Panc1 (cell line): ENCODE measurements at regions not wholly inside any gene's neighbourhood (a gene's known extent, or its start where the extent isn't known, plus 50 kb on each side); places are given as distances from the start of the nearest gene placed in this dataset.

ENCODE experiments used
- ATAC-seq: fragments of 200-7000 bp; cut with Tn5 transposase; 2 replicates; pipeline ENCODE4 v1.9.1; 2020; ENCODE audit warnings: mild to moderate bottlenecking, moderate library complexity
- BruUV-seq: library from RNA; stranded (reverse); fragments of 400-500 nt; replicated peaks from 2 replicates; lab custom pipeline; 2021; lab: Mats Ljungman, UMichigan
- CTCF ChIA-PET: fragments of 300-600 bp; sonication (Branson Sonifier 250); formaldehyde crosslinking; loops from one replicate; lab custom pipeline; 2022; ENCODE audit warnings: antibody characterized with exemption; lab: Charles Lee
- POLR2A ChIA-PET: fragments of 300-600 bp; sonication (Branson Sonifier 250); formaldehyde crosslinking; loops from one replicate; lab custom pipeline; 2022; ENCODE audit warnings: antibody characterized with exemption; lab: Charles Lee
- DNase-seq: peaks from one replicate; pipeline ENCODE4 v3.0.0-alpha.2; 2010; ENCODE audit warnings: low read depth, low spot score
- H3K27ac ChIP-seq: 2 replicates; pipeline ENCODE4 v1.5.1; 2011; ENCODE audit warnings: mild to moderate bottlenecking, low read length, inconsistent platforms
- H3K27me3 ChIP-seq: fragments of 200-500 bp; sonication (Bioruptor generic); 2 replicates; pipeline ENCODE4 v1.6.0; 2014; ENCODE audit warnings: low read length, inconsistent platforms; ENCODE audit not compliant: control insufficient read depth, insufficient read depth
- H3K36me3 ChIP-seq: fragments of 200-500 bp; sonication (Bioruptor generic); 2 replicates; pipeline ENCODE4 v1.5.1; 2014; ENCODE audit warnings: inconsistent platforms, mild to moderate bottlenecking, low read length, moderate library complexity; ENCODE audit not compliant: control insufficient read depth, insufficient read depth
- H3K4me1 ChIP-seq: 2 replicates; pipeline ENCODE4 v1.5.1; 2011; ENCODE audit warnings: inconsistent platforms, mild to moderate bottlenecking, low read length, moderate library complexity; ENCODE audit not compliant: control insufficient read depth, insufficient read depth
- H3K4me3 ChIP-seq, 2 experiments: 2 replicates each; pipeline ENCODE4 v1.5.1; 2011 to 2012; ENCODE audit warnings: low read depth in 2 of 2, low read length in 2 of 2, mild to moderate bottlenecking in 2 of 2, inconsistent platforms in 1 of 2, moderate library complexity in 1 of 2
- H3K9me3 ChIP-seq: fragments of 200-500 bp; sonication (Bioruptor generic); 2 replicates; pipeline ENCODE4 v1.5.1; 2014; ENCODE audit warnings: low read depth, mild to moderate bottlenecking, inconsistent platforms, low read length, moderate library complexity; ENCODE audit not compliant: control insufficient read depth, insufficient read depth
- POLR2AphosphoS5 ChIP-seq: IDR thresholded peaks from 2 replicates; pipeline ENCODE4 v1.6.1; 2012; ENCODE audit warnings: mild to moderate bottlenecking, low read depth, low read length, moderate library complexity
- SIN3A ChIP-seq: IDR thresholded peaks from 2 replicates; pipeline ENCODE4 v1.6.1; 2012; ENCODE audit warnings: low read depth, mild to moderate bottlenecking, low read length, moderate library complexity, borderline replicate concordance; ENCODE audit not compliant: insufficient read depth
- TCF7L2 ChIP-seq: IDR thresholded peaks from 2 replicates; pipeline ENCODE4 v1.6.1; 2011; ENCODE audit warnings: mild to moderate bottlenecking, low read depth, low read length, inconsistent platforms
- in situ Hi-C: cut with HindIII; loops from 2 replicates; pipeline ENCODE4 v1.10.0; 2016; ENCODE audit warnings: low sequenced_read_pairs, low pct_unique_long_range_greater_than_20kb
- intact Hi-C: fragments of 100-400 bp; cut with micrococcal nuclease; formaldehyde crosslinking; loops from one replicate; pipeline ENCODE4 v1.10.0; 2022; ENCODE audit not compliant: unreplicated experiment
- TF ChIP-seq, protein P1 (sequence below): fragments of 450-650 bp; IDR thresholded peaks from 2 replicates; pipeline ENCODE4 v1.5.1; 2017; ENCODE audit warnings: mild to moderate bottlenecking
- TF ChIP-seq, protein P2 (sequence below), 2 experiments: IDR thresholded peaks; 2 replicates each; pipeline ENCODE4 v1.6.1; 2011 to 2012; ENCODE audit warnings: low read depth in 2 of 2, control low read depth in 1 of 2, low read length in 1 of 2, mild to moderate bottlenecking in 1 of 2, moderate library complexity in 1 of 2; ENCODE audit not compliant: insufficient read depth in 1 of 2

DNA sequence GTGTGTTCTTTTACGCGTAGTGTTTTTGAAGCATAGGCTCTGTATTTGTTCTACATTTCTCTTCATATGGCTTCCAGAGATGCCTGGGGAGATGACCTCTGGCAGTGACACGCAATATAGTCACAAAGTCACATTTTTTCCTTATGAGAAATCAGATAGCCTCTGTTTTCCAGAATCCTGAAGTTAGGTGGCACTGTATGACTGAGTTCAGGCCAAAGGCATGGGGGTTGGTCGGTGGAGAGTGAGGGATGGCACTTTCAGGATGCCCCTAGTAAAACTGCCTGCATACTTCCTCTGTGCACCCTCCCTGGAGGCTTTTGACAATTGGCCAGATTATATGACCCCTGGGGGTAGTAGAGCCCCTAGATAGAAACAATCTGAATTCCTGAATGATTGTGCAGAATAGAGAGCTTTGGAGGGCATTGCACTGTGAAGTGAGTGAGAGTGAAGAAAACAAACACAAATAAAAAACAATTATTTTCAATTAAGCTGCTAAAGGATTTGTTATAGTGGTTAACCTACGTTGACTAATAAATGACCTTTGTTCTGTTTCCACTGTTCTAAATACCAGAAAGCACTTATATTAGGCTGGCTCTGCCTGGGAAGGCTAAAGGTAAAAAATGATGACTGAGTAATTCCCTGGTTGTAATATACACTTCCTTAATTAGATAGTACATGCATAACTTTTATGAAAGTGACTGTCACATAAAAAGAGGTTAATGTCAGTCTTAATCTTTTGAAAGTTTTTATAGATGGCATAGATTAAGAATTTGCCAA, 1660.8 kb downstream of the PLA2G4A start:
- Histone ChIP-seq H3K9me3 (no peaks in the 10 kb centered on the region), H3K4me3 (no peak overlapping the region), H3K27me3 (no peaks in the 10 kb centered on the region), H3K4me1 (peaks cover 2% of the 10 kb centered on the region; the same call in 1 of the 2 replicates), H3K36me3 (no peaks in the 10 kb centered on the region), H3K27ac (no peak overlapping the region)
- TF ChIP-seq, protein P1, sequence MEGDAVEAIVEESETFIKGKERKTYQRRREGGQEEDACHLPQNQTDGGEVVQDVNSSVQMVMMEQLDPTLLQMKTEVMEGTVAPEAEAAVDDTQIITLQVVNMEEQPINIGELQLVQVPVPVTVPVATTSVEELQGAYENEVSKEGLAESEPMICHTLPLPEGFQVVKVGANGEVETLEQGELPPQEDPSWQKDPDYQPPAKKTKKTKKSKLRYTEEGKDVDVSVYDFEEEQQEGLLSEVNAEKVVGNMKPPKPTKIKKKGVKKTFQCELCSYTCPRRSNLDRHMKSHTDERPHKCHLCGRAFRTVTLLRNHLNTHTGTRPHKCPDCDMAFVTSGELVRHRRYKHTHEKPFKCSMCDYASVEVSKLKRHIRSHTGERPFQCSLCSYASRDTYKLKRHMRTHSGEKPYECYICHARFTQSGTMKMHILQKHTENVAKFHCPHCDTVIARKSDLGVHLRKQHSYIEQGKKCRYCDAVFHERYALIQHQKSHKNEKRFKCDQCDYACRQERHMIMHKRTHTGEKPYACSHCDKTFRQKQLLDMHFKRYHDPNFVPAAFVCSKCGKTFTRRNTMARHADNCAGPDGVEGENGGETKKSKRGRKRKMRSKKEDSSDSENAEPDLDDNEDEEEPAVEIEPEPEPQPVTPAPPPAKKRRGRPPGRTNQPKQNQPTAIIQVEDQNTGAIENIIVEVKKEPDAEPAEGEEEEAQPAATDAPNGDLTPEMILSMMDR: 0 out of 2 replicates have a peak, but pooled peaks have one; percentile 25
- TF ChIP-seq, protein P2, sequence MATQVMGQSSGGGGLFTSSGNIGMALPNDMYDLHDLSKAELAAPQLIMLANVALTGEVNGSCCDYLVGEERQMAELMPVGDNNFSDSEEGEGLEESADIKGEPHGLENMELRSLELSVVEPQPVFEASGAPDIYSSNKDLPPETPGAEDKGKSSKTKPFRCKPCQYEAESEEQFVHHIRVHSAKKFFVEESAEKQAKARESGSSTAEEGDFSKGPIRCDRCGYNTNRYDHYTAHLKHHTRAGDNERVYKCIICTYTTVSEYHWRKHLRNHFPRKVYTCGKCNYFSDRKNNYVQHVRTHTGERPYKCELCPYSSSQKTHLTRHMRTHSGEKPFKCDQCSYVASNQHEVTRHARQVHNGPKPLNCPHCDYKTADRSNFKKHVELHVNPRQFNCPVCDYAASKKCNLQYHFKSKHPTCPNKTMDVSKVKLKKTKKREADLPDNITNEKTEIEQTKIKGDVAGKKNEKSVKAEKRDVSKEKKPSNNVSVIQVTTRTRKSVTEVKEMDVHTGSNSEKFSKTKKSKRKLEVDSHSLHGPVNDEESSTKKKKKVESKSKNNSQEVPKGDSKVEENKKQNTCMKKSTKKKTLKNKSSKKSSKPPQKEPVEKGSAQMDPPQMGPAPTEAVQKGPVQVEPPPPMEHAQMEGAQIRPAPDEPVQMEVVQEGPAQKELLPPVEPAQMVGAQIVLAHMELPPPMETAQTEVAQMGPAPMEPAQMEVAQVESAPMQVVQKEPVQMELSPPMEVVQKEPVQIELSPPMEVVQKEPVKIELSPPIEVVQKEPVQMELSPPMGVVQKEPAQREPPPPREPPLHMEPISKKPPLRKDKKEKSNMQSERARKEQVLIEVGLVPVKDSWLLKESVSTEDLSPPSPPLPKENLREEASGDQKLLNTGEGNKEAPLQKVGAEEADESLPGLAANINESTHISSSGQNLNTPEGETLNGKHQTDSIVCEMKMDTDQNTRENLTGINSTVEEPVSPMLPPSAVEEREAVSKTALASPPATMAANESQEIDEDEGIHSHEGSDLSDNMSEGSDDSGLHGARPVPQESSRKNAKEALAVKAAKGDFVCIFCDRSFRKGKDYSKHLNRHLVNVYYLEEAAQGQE (IDR thresholded peaks at IDR 0.05; ENCODE audit: insufficient read depth in 1 of 2, low read depth in 2 of 2, low read length in 1 of 2): no peak
- POLR2A ChIA-PET: no interaction called here
- peak; percentile 92 for ATAC-seq
- in situ Hi-C loops (no loop called here), intact Hi-C loops (no loop called here)
- BruUV-seq: no TSS peak
- DNase-seq: peak; percentile 43
- CTCF ChIA-PET: no interaction called here

DNA sequence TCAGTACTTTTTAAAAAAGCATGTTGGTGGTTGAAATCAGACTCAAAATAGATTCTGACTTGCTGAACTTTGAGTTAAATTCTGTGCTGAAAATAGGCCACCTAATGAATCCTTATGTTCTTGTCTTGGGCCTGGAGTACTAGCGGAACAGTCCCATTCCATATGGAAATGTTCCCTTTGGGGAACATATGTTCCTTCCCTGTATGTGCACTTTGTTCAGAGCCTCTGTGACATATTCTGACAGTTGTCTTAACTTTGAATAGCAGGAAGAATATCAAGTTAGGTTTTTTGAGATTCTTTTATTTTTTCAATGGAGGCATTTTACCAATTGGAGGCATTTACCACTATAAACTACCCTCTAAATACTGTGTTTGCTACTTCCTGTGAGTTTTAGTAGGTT, 1667.8 kb downstream of the PLA2G4A start:
- ATAC-seq: no peak
- POLR2A ChIA-PET: no interaction called here
- H3K36me3 ChIP-seq: no peaks in the 10 kb centered on the region
- BruUV-seq: no TSS peak
- DNase-seq: no peak
- H3K27me3 ChIP-seq: no peaks in the 10 kb centered on the region
- in situ Hi-C loops: no loop called here
- no peaks in the 10 kb centered on the region for H3K9me3 ChIP-seq
- H3K4me1 ChIP-seq: no peaks in the 10 kb centered on the region
- no peak overlapping the region for H3K4me3 ChIP-seq
- CTCF ChIA-PET: no interaction called here
- TF ChIP-seq TCF7L2: no peak
- TF ChIP-seq, protein P1: no peak
- no peak for TF ChIP-seq SIN3A
- TF ChIP-seq, protein P2 (IDR thresholded peaks at IDR 0.05; ENCODE audit: insufficient read depth in 1 of 2, low read depth in 2 of 2, low read length in 1 of 2): no peak
- no peak for TF ChIP-seq POLR2AphosphoS5
- intact Hi-C loops: no loop called here
- H3K27ac ChIP-seq: no peak overlapping the region
